Prostate gland (tissue), 2 donors: ENCODE measurements at regions not wholly inside any gene's neighbourhood (a gene's known extent, or its start where the extent isn't known, plus 50 kb on each side); places are given as distances from the start of the nearest gene placed in this dataset.

Experiments
- CTCF ChIP-seq, 4 experiments: fragments of 200-600 bp in 2 of 4; fragments of 450-650 bp in 2 of 4; sonication (generic) in 2 of 4; IDR thresholded peaks; 1 replicate in 3 of 4; 2 replicates in 1 of 4; pipeline ENCODE4 v1.5.1; 2016 to 2019; ENCODE audit warnings: antibody characterized with exemption in 4 of 4, mild to moderate bottlenecking in 2 of 4, moderate library complexity in 2 of 4
- POLR2AphosphoS5 ChIP-seq: sonication (generic); formaldehyde crosslinking; IDR thresholded peaks from one replicate; pipeline ENCODE4 v1.6.1; 2017; ENCODE audit warnings: antibody characterized with exemption

DNA sequence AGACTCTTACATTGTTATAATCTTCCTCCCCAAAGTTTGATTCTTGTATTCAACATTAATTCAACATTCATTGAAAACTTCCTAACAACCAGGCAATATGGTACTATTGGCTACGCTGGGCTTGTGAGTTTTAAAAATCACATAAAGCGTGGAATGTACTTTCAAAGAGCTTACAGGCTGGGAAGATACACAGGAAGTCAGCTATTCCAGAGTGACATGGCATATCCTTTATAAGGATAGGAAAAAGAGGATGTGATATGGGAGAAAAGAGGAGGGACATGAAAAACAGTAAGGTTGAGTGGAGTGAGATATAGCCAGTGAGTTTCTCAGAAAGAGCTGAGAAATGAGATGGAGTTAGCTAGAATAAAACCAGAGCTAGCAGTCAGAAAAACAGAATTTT, 103.6 kb upstream of the ATF7IP start:
- TF ChIP-seq CTCF (IDR thresholded peaks at IDR 0.05) = no peak
- no peak for TF ChIP-seq POLR2AphosphoS5
